ENCODE measurements at regions not wholly inside any gene's neighbourhood (a gene's known extent, or its start where the extent isn't known, plus 50 kb on each side); places are given as distances from the start of the nearest gene placed in this dataset.

- TF ChIP-seq ZNF318 (CRISPR knock-in tag; IDR thresholded peaks at IDR 0.05) (no peak), RAD51 (IDR thresholded peaks at IDR 0.05; ENCODE audit: borderline replicate concordance) (no peak), ZNF639 (CRISPR knock-in tag; conservative IDR thresholded peaks at IDR 0.05) (no peak), MAX (IDR thresholded peaks at IDR 0.05) (no peak)
Measured at GRCh38 chr15:35721751-35722150, 175.8 kb upstream of the DPH6 start (continued).

Measured in HepG2 (cell line).